ENCODE measurements at regions not wholly inside any gene's neighbourhood (a gene's known extent, or its start where the extent isn't known, plus 50 kb on each side); places are given as distances from the start of the nearest gene placed in this dataset.

- H3K79me1 ChIP-seq (ENCODE audit: low read depth, low read length) = no peaks in the 10 kb centered on the region
- no peak overlapping the region for H3K4me2 ChIP-seq (ENCODE audit: insufficient read depth in 1 of 2, low read depth in 2 of 2, low read length in 2 of 2)
- no peaks in the 10 kb centered on the region for H3K23me2 ChIP-seq (ENCODE audit: low read depth, low read length)
- no peak overlapping the region for H2BK120ac ChIP-seq (replicated peaks; ENCODE audit: low read depth, low read length)
- no peak for FAIRE-seq
- no peaks in the 10 kb centered on the region for H3K79me2 ChIP-seq (ENCODE audit: control insufficient read depth in 1 of 2, insufficient read depth in 2 of 2, low read length in 2 of 2)
- DNase-seq (ENCODE audit: low read depth in 1 of 2, low spot score in 2 of 2) = no peak
- POLR2A ChIA-PET (ENCODE audit: partially characterized antibody) = no interaction called here
- H3K9ac ChIP-seq (replicated peaks in 1 of 4; ENCODE audit: extremely low read depth in 1 of 4, low read depth in 3 of 4, low read length in 3 of 4) = no peak overlapping the region
- no peak overlapping the region for H3K4ac ChIP-seq (replicated peaks; ENCODE audit: insufficient read length, low read depth, low read length)
- H3K23ac ChIP-seq (ENCODE audit: insufficient read length) = no peak overlapping the region
- H3K14ac ChIP-seq (ENCODE audit: insufficient read length) = no peak overlapping the region
- no peak overlapping the region for H4K8ac ChIP-seq (ENCODE audit: extremely low read depth, insufficient read depth, low read length)
- H3K56ac ChIP-seq (replicated peaks; ENCODE audit: insufficient read length, low read depth, low read length) = no peak overlapping the region
- H3K27ac ChIP-seq (ENCODE audit: low read depth, low read length) = no peak overlapping the region
- no peak overlapping the region for H2BK15ac ChIP-seq (ENCODE audit: low read length)
- no peak overlapping the region for H4K5ac ChIP-seq (ENCODE audit: insufficient read length, low read depth, low read length)
- no peak overlapping the region for H2AK5ac ChIP-seq (ENCODE audit: low read depth, low read length)
- H2BK5ac ChIP-seq (ENCODE audit: low read depth, low read length) = no peak overlapping the region
- H4K20me1 ChIP-seq (replicated peaks in 1 of 2; ENCODE audit: control insufficient read depth in 1 of 2, insufficient read depth in 2 of 2, low read length in 2 of 2) = no peaks in the 10 kb centered on the region
- no peaks in the 10 kb centered on the region for H3K36me3 ChIP-seq (ENCODE audit: control insufficient read depth in 2 of 4, insufficient read depth in 4 of 4, low read length in 3 of 4)
- no peak overlapping the region for H2AFZ ChIP-seq (ENCODE audit: low read length)
- H3K18ac ChIP-seq (ENCODE audit: extremely low read depth, low read length) = no peak overlapping the region
- TF ChIP-seq POLR2A (IDR thresholded peaks at IDR 0.05; ENCODE audit: control extremely low read depth in 1 of 2, low read depth in 2 of 2, low read length in 2 of 2) (no peak), SUZ12 (IDR thresholded peaks at IDR 0.05; ENCODE audit: low read length) (no peak), GTF2F1 (IDR thresholded peaks at IDR 0.05; ENCODE audit: borderline replicate concordance, low read depth, low read length) (no peak), BCL11A (IDR thresholded peaks at IDR 0.05; ENCODE audit: low read depth in 2 of 2, low read length in 2 of 2) (no peak), BRCA1 (IDR thresholded peaks at IDR 0.05; ENCODE audit: low read depth, low read length) (no peak), SRF (IDR thresholded peaks at IDR 0.05; ENCODE audit: low read depth, low read length) (no peak), SIX5 (IDR thresholded peaks at IDR 0.05; ENCODE audit: low read depth, low read length) (no peak), USF2 (IDR thresholded peaks at IDR 0.05; ENCODE audit: low read length) (no peak), ATF2 (IDR thresholded peaks at IDR 0.05; ENCODE audit: low read length) (no peak)
- TF ChIP-seq, protein P1, sequence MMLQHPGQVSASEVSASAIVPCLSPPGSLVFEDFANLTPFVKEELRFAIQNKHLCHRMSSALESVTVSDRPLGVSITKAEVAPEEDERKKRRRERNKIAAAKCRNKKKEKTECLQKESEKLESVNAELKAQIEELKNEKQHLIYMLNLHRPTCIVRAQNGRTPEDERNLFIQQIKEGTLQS (IDR thresholded peaks at IDR 0.05; ENCODE audit: insufficient read depth, low read depth, low read length) = no peak
- H3K4me1 ChIP-seq (replicated peaks in 1 of 4; ENCODE audit: control insufficient read depth in 3 of 4, insufficient read depth in 4 of 4, low read length in 3 of 4) = no peaks in the 10 kb centered on the region
- WGBS, 2 experiments (ENCODE audit: extremely low coverage in 1 of 2, insufficient coverage in 1 of 2, insufficient read length in 1 of 2, insufficient replicate concordance in 2 of 2, low coverage in 1 of 2, low lambda C conversion rate in 2 of 2, missing lambda C conversion rate in 1 of 2) = 98% methylated on average over 7 of the region's 7 CpGs; no CpG with 5 or more reads in 1 of the 2 experiments
- H3K9me3 ChIP-seq (ENCODE audit: insufficient read depth in 2 of 2, low read depth in 1 of 2, low read length in 1 of 2) = peaks cover 0 to 11% of the 10 kb centered on the region in 2 experiments; a peak in 1 of 4 replicates
- CTCF ChIA-PET (ENCODE audit: partially characterized antibody) = interaction anchor here (1.7 kb wide), 1 partner anchor 56 kb away, joined by 3 read pairs; no protein-coding TSS in a partner anchor
- H2BK20ac ChIP-seq (ENCODE audit: low read length) = no peak overlapping the region
- H3K4me3 ChIP-seq (ENCODE audit: extremely low read depth in 1 of 4, insufficient read depth in 2 of 4, low read depth in 3 of 4, low read length in 4 of 4) = no peak overlapping the region
- H4K91ac ChIP-seq (replicated peaks; ENCODE audit: insufficient read length, low read length) = no peak overlapping the region
- no peaks in the 10 kb centered on the region for H3K27me3 ChIP-seq (replicated peaks in 1 of 4; ENCODE audit: control insufficient read depth in 3 of 4, extremely low read depth in 1 of 4, insufficient read depth in 3 of 4, low read length in 3 of 4)
- H2BK12ac ChIP-seq (ENCODE audit: low read depth, low read length) = no peak overlapping the region
Measured at GRCh38 chr7:67422601-67423000, 426.0 kb downstream of the TYW1 start.

All from H1 (cell line).